ENCODE measurements at regions not wholly inside any gene's neighbourhood (a gene's known extent, or its start where the extent isn't known, plus 50 kb on each side); places are given as distances from the start of the nearest gene placed in this dataset.

- no peak for TF ChIP-seq CTCF (IDR thresholded peaks at IDR 0.05; ENCODE audit: partially characterized antibody, unreplicated experiment)
- peaks cover 2% of the 10 kb centered on the region for H3K9me3 Mint-ChIP-seq (ENCODE audit: unreplicated experiment)
Observed at GRCh38 chr3:72224804-72225509, 440.0 kb upstream of the PROK2 start.

GRCh38 chr3:72223628-72224027, 438.7 kb upstream of the PROK2 start:
- Mint-ChIP-seq H3K4me1 (ENCODE audit: low read depth, unreplicated experiment) (no peaks in the 10 kb centered on the region), H3K4me3 (ENCODE audit: unreplicated experiment) (no peak overlapping the region), H3K27me3 (ENCODE audit: unreplicated experiment) (no peaks in the 10 kb centered on the region), H3K36me3 (ENCODE audit: unreplicated experiment) (peaks cover 29% of the 10 kb centered on the region), H3K27ac (ENCODE audit: unreplicated experiment) (no peak overlapping the region), H3K9me3 (ENCODE audit: unreplicated experiment) (peaks cover 2% of the 10 kb centered on the region)
- no peak for DNase-seq
- no peak for TF ChIP-seq CTCF (IDR thresholded peaks at IDR 0.05; ENCODE audit: partially characterized antibody, unreplicated experiment)

More at GRCh38 chr3:72224804-72225509, 440.0 kb upstream of the PROK2 start:
- DNase-seq = no peak
- H3K4me1 Mint-ChIP-seq (ENCODE audit: low read depth, unreplicated experiment) = no peaks in the 10 kb centered on the region
- H3K4me3 Mint-ChIP-seq (ENCODE audit: unreplicated experiment) = no peak overlapping the region
- no peaks in the 10 kb centered on the region for H3K27me3 Mint-ChIP-seq (ENCODE audit: unreplicated experiment)
- H3K36me3 Mint-ChIP-seq (ENCODE audit: unreplicated experiment) = peaks cover 29% of the 10 kb centered on the region
- H3K27ac Mint-ChIP-seq (ENCODE audit: unreplicated experiment) = no peak overlapping the region

GRCh38 chr3:72223116-72223515, 438.2 kb upstream of the PROK2 start:
- H3K4me3 Mint-ChIP-seq (ENCODE audit: unreplicated experiment) = no peak overlapping the region
- H3K9me3 Mint-ChIP-seq (ENCODE audit: unreplicated experiment) = peaks cover 2% of the 10 kb centered on the region
- DNase-seq = no peak
- H3K4me1 Mint-ChIP-seq (ENCODE audit: low read depth, unreplicated experiment) = no peaks in the 10 kb centered on the region
- no peak overlapping the region for H3K27ac Mint-ChIP-seq (ENCODE audit: unreplicated experiment)
- no peaks in the 10 kb centered on the region for H3K27me3 Mint-ChIP-seq (ENCODE audit: unreplicated experiment)
- no peak for TF ChIP-seq CTCF (IDR thresholded peaks at IDR 0.05; ENCODE audit: partially characterized antibody, unreplicated experiment)
- H3K36me3 Mint-ChIP-seq (ENCODE audit: unreplicated experiment) = peaks cover 29% of the 10 kb centered on the region

- no peak overlapping the region for H3K4me3 Mint-ChIP-seq (ENCODE audit: unreplicated experiment)
- no peak overlapping the region for H3K27ac Mint-ChIP-seq (ENCODE audit: unreplicated experiment)
- H3K9me3 Mint-ChIP-seq (ENCODE audit: unreplicated experiment) = peaks cover 2% of the 10 kb centered on the region
- no peak for DNase-seq
- TF ChIP-seq CTCF (IDR thresholded peaks at IDR 0.05; ENCODE audit: partially characterized antibody, unreplicated experiment) = no peak
- no peaks in the 10 kb centered on the region for H3K4me1 Mint-ChIP-seq (ENCODE audit: low read depth, unreplicated experiment)
- H3K27me3 Mint-ChIP-seq (ENCODE audit: unreplicated experiment) = no peaks in the 10 kb centered on the region
- peaks cover 30% of the 10 kb centered on the region for H3K36me3 Mint-ChIP-seq (ENCODE audit: unreplicated experiment)
Observed at GRCh38 chr3:72222410-72222809, 437.5 kb upstream of the PROK2 start.

GRCh38 chr3:72220946-72221345, 436.0 kb upstream of the PROK2 start:
- DNase-seq = no peak
- H3K36me3 Mint-ChIP-seq (ENCODE audit: unreplicated experiment) = peaks cover 27% of the 10 kb centered on the region
- no peak for TF ChIP-seq CTCF (IDR thresholded peaks at IDR 0.05; ENCODE audit: partially characterized antibody, unreplicated experiment)
- H3K4me3 Mint-ChIP-seq (ENCODE audit: unreplicated experiment) = no peak overlapping the region
- peaks cover 2% of the 10 kb centered on the region for H3K9me3 Mint-ChIP-seq (ENCODE audit: unreplicated experiment)
- no peaks in the 10 kb centered on the region for H3K4me1 Mint-ChIP-seq (ENCODE audit: low read depth, unreplicated experiment)
- H3K27ac Mint-ChIP-seq (ENCODE audit: unreplicated experiment) = no peak overlapping the region
- no peaks in the 10 kb centered on the region for H3K27me3 Mint-ChIP-seq (ENCODE audit: unreplicated experiment)

Measured in glutamatergic neuron (in vitro differentiated cells).